HG02840 (cell line): ENCODE measurements at regions not wholly inside any gene's neighbourhood (a gene's known extent, or its start where the extent isn't known, plus 50 kb on each side); places are given as distances from the start of the nearest gene placed in this dataset.

Experiments
- ATAC-seq: cut with Tn5 transposase; IDR thresholded peaks from one replicate; pipeline ENCODE4 v1.9.1; 2021; ENCODE audit warnings: mild to moderate bottlenecking, moderate library complexity, moderate number of reproducible peaks; ENCODE audit not compliant: unreplicated experiment, low FRiP score

- no peak for ATAC-seq
These were observed 609.4 kb upstream of the PCDH15 start for GRCh38 chr10:55410415-55410885.

GRCh38 chr10:55404094-55404493, 603.1 kb upstream of the PCDH15 start:
- no peak for ATAC-seq

GRCh38 chr10:55400075-55400849, 599.2 kb upstream of the PCDH15 start:
- no peak for ATAC-seq

GRCh38 chr10:55398497-55398882, 597.5 kb upstream of the PCDH15 start:
- no peak for ATAC-seq

GRCh38 chr10:55397777-55398496, 596.9 kb upstream of the PCDH15 start:
- no peak for ATAC-seq

- ATAC-seq = no peak
These were observed 577.2 kb upstream of the PCDH15 start for GRCh38 chr10:55378196-55378595.

- no peak for ATAC-seq
These were observed 573.9 kb upstream of the PCDH15 start for GRCh38 chr10:55374917-55375316.

- no peak for ATAC-seq
These were observed 573.0 kb upstream of the PCDH15 start for GRCh38 chr10:55374060-55374459.

GRCh38 chr10:55369670-55370420, 568.8 kb upstream of the PCDH15 start:
- ATAC-seq = no peak

GRCh38 chr10:55368467-55368866, 567.4 kb upstream of the PCDH15 start:
- ATAC-seq = no peak

GRCh38 chr10:55367555-55367954, 566.5 kb upstream of the PCDH15 start:
- ATAC-seq = no peak

GRCh38 chr10:55358539-55358938, 557.5 kb upstream of the PCDH15 start:
- no peak for ATAC-seq

- no peak for ATAC-seq
These were observed 552.4 kb upstream of the PCDH15 start for GRCh38 chr10:55353414-55353813.

GRCh38 chr10:55351431-55351830, 550.4 kb upstream of the PCDH15 start:
- ATAC-seq = no peak

- ATAC-seq = no peak
These were observed 547.5 kb upstream of the PCDH15 start for GRCh38 chr10:55348534-55348933.

GRCh38 chr10:55330486-55330885, 529.5 kb upstream of the PCDH15 start:
- no peak for ATAC-seq

GRCh38 chr10:55329796-55330195, 528.8 kb upstream of the PCDH15 start:
- no peak for ATAC-seq

GRCh38 chr10:55320187-55320700, 519.2 kb upstream of the PCDH15 start:
- ATAC-seq = no peak

- ATAC-seq = no peak
These were observed 511.0 kb upstream of the PCDH15 start for GRCh38 chr10:55311848-55312635.

- no peak for ATAC-seq
These were observed 509.1 kb upstream of the PCDH15 start for GRCh38 chr10:55310143-55310542.
